Pancreas (tissue), 10 donors: ENCODE measurements at regions not wholly inside any gene's neighbourhood (a gene's known extent, or its start where the extent isn't known, plus 50 kb on each side); places are given as distances from the start of the nearest gene placed in this dataset.

Experiments used
- ATAC-seq, 4 donors: fragments of 200-7000 bp; cut with Tn5 transposase; one replicate each; pipeline versions ENCODE4 v1.8.0 to v1.9.1; 2020; ENCODE audit warnings: mild to moderate bottlenecking in 4 of 4, moderate library complexity in 4 of 4
- DNase-seq, 6 donors: peaks; one replicate each; pipeline ENCODE4 v3.0.0-alpha.2; 2020
- FAIRE-seq: peaks from 2 replicates; lab custom pipeline; 2012; peaks lifted over from hg19 to GRCh38; lab: Jason Lieb, UNC
- H3K27ac ChIP-seq, 4 donors: fragments of 200-600 bp; sonication (generic); 1 replicate in 3 of 4; 2 replicates in 1 of 4; pipeline versions ENCODE4 v1.5.0 to v1.8.0; 2020
- H3K27me3 ChIP-seq, 4 donors: fragments of 200-600 bp; one replicate each; pipeline ENCODE4 v1.8.0; 2021
- H3K36me3 ChIP-seq, 3 donors: fragments of 200-600 bp; sonication (generic) in 1 of 3; one replicate each; pipeline versions ENCODE4 v1.5.0 to v1.8.0; 2020 to 2021
- H3K4me1 ChIP-seq, 3 donors: fragments of 200-600 bp; one replicate each; pipeline ENCODE4 v1.8.0; 2021
- H3K4me3 ChIP-seq, 4 donors: fragments of 200-600 bp; sonication (generic) in 2 of 4; one replicate each; pipeline versions ENCODE4 v1.5.0 to v1.8.0; 2020 to 2021
- H3K9me3 ChIP-seq, 4 donors: fragments of 200-600 bp; one replicate each; pipeline ENCODE4 v1.8.0; 2021
- CTCF ChIP-seq, 4 donors: fragments of 200-600 bp; sonication (generic) in 3 of 4; IDR thresholded peaks; one replicate each; pipeline versions ENCODE4 v1.5.0 to v1.8.0; 2021; ENCODE audit warnings: antibody characterized with exemption in 4 of 4
- WGBS, 2 donors: extraction: QIAGEN DNeasy Blood & Tissue Kit; methylation state at CpG; one replicate each; pipeline ENCODE4 v1.1.7; 2013; 5-methylcytosine and 5-hydroxymethylcytosine counted together
- intact Hi-C, 3 donors: fragments of 100-400 bp; cut with DNase I; formaldehyde crosslinking; loops; one replicate each; pipeline versions ENCODE4 v1.11.1 to v1.14.2; 2022
- donor health status: healthy with polysubstance abuse.
- donor health status: DM: no; HTN: no; CAD: no; lungs with moderate emphysema.
- donor health status: DM: no; HTN: no; CAD: no.
- donor health status: control.
- donor health status: control.
- donor health status: Bipolar disorder and iron deficiency.
- donor health status: DM: yes; HTN: yes; CAD: no.
- donor health status: DM: no; HTN: no; CAD: no.
- donor health status: DM: no; HTN: no; CAD: no.
- donor health status: DM: yes; HTN: yes; CAD: no.

GRCh38 chr6:157762636-157763035, 60.4 kb upstream of the SNX9 start:
- FAIRE-seq, result no peak
- no peak for ATAC-seq
- H3K27ac ChIP-seq, result peak overlapping the region in 3 of 4 donors; percentile 38 to 51 (median 43)
- DNase-seq, result no peak
- no peaks in the 10 kb centered on the region for H3K36me3 ChIP-seq
- no peak for TF ChIP-seq CTCF (IDR thresholded peaks at IDR 0.05)
- H3K4me1 ChIP-seq, result peaks cover 10 to 19% (median 17%) of the 10 kb centered on the region in 3 donors
- intact Hi-C loops, result loop anchor here in 2 of 3 donors (10.0 kb wide), 2 partner anchors 112 to 302 kb away; no protein-coding TSS in a partner anchor
- no peaks in the 10 kb centered on the region for H3K27me3 ChIP-seq
- 65 to 74% methylated on average over 7 of the region's 7 CpGs for WGBS, 2 donors
- H3K4me3 ChIP-seq, result no peak overlapping the region
- H3K9me3 ChIP-seq, result no peaks in the 10 kb centered on the region

- FAIRE-seq (no peak), DNase-seq (peak; percentile 94 to 100 (median 98)), ATAC-seq (peak; percentile 93 to 98 (median 96))
- H3K27ac ChIP-seq, result peak overlapping the region; percentile 51 to 82 (median 62)
- no peak for TF ChIP-seq CTCF (IDR thresholded peaks at IDR 0.05)
- H3K9me3 ChIP-seq, result no peaks in the 10 kb centered on the region
- no peaks in the 10 kb centered on the region for H3K36me3 ChIP-seq
- H3K27me3 ChIP-seq, result no peaks in the 10 kb centered on the region
- no peak overlapping the region for H3K4me3 ChIP-seq
- 35 to 36% methylated on average over 13 of the region's 13 CpGs for WGBS, 2 donors
- intact Hi-C loops, result loop anchor here in 2 of 3 donors (10.0 kb wide), 2 partner anchors 111 to 301 kb away; no protein-coding TSS in a partner anchor
- peaks cover 10 to 19% (median 17%) of the 10 kb centered on the region in 3 donors for H3K4me1 ChIP-seq
These were observed 59.7 kb upstream of the SNX9 start for GRCh38 chr6:157763129-157763903.

GRCh38 chr6:157763904-157764177, 59.2 kb upstream of the SNX9 start:
- intact Hi-C loops, result loop anchor here in 2 of 3 donors (10.0 kb wide), 2 partner anchors 111 to 301 kb away; no protein-coding TSS in a partner anchor
- no peak for ATAC-seq
- no peak for TF ChIP-seq CTCF (IDR thresholded peaks at IDR 0.05)
- FAIRE-seq, result no peak
- no peaks in the 10 kb centered on the region for H3K36me3 ChIP-seq
- DNase-seq, result no peak
- peak overlapping the region; percentile 39 to 82 (median 62) for H3K27ac ChIP-seq
- no peaks in the 10 kb centered on the region for H3K9me3 ChIP-seq
- H3K4me3 ChIP-seq, result no peak overlapping the region
- peaks cover 10 to 19% (median 17%) of the 10 kb centered on the region in 3 donors for H3K4me1 ChIP-seq
- 49 to 51% methylated on average over 3 of the region's 3 CpGs for WGBS, 2 donors
- no peaks in the 10 kb centered on the region for H3K27me3 ChIP-seq

- WGBS, 2 donors, result 61 to 62% methylated on average over 14 of the region's 14 CpGs
- no peak for FAIRE-seq
- TF ChIP-seq CTCF (IDR thresholded peaks at IDR 0.05), result no peak
- H3K36me3 ChIP-seq, result no peaks in the 10 kb centered on the region
- DNase-seq, result peak in 5 of 6 donors; percentile 32 to 79 (median 45)
- H3K27ac ChIP-seq, result peak overlapping the region; percentile 39 to 82 (median 62)
- intact Hi-C loops, result loop anchor here in 2 of 3 donors (10.0 kb wide), 2 partner anchors 110 to 300 kb away; no protein-coding TSS in a partner anchor
- no peaks in the 10 kb centered on the region for H3K27me3 ChIP-seq
- peak; percentile 16 to 79 (median 50) for ATAC-seq
- peaks cover 10 to 19% (median 17%) of the 10 kb centered on the region in 3 donors for H3K4me1 ChIP-seq
- no peak overlapping the region for H3K4me3 ChIP-seq
- no peaks in the 10 kb centered on the region for H3K9me3 ChIP-seq
These were observed 58.6 kb upstream of the SNX9 start for GRCh38 chr6:157764178-157765068.
